ENCODE measurements at regions not wholly inside any gene's neighbourhood (a gene's known extent, or its start where the extent isn't known, plus 50 kb on each side); places are given as distances from the start of the nearest gene placed in this dataset.
A peak's percentile ranks its signal among the peaks of the same experiment; 100 is the strongest.

DNA sequence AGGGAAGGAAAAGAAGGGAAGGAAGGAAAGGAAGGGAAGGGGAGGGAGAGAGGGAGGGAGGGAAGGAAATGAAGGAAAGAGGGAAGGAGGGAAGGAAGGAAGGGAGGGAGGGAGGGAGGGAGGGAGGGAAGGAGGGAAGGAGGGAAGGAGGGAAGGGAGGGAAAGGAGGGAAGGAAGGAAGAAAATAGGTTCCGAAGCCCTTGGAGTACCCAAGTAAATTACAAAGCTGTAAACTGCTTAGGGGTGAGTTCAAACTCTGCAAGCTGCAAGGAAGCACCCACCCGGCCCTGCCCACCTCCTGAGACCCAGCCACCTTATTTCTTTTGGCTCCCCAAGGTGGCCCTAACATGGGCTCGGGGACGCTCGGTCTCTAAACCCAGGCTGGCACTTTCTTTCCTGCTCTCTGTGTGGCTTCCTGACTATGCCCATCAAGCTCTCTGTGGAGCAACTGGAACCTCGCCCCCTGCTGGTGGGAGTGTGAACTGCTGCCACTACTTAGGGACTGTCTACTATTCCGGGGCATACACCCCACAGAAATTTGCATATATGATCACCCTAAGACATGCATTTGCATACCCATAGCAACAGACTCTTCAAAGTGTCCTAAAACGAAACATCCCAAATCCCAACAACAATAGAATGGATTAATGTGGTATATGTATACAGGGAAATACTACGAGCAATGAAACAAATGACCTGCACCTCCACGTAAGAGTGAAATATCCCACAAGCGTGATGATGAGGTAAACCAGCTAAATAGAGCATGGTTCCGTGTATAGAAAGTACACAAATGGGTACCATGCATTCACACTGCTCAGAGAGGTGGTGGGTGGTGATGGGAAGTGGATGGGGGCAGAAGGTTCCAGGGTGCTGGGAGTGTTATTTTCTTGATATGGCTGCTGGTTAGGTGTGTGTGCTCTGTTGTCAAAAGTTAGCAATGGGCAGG, 151.7 kb upstream of the TBL1X start:
- DNase-seq (ENCODE audit: low spot score) = no peak
- FAIRE-seq = no peak

DNA sequence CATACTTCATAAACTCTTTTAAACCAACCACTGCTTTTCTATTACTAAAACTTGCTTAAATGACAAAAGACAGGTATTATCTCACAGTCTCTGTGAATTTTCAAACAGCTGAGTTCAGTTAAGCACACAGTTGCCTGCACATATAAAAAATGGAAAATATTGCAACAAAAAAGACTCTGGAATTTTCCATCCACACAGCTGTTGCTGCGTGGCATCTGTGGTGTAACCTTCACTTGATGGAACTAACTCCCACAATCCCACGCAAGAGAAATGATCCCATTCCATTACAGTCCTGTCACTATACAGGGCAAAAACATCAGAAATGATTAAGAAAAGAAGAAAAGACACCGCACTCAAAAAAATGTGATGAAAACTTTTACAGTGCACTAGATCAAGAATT, 149.8 kb upstream of the TBL1X start:
- DNase-seq (ENCODE audit: low spot score) = no peak
- FAIRE-seq = no peak

DNA sequence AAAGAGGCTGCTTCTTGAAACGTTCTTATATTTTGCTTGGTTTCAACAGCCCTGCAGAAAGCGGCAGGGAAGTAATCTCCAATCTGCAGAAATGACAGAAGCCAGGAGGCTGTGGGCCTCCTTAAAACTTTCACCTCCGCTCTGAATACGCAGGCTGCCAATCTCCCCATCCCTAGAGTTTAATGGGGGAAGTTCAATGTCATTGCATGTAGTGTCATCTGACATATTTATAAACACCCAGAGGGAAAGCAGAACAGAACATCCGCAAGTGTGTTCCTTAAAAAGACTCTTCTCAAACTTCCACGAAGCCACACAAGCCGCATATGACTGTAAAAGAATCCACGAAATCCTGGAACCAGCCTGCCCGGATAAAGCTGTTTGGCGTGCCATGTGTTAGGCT, 148.8 kb upstream of the TBL1X start:
- DNase-seq (ENCODE audit: low spot score) = no peak
- FAIRE-seq = no peak

DNA sequence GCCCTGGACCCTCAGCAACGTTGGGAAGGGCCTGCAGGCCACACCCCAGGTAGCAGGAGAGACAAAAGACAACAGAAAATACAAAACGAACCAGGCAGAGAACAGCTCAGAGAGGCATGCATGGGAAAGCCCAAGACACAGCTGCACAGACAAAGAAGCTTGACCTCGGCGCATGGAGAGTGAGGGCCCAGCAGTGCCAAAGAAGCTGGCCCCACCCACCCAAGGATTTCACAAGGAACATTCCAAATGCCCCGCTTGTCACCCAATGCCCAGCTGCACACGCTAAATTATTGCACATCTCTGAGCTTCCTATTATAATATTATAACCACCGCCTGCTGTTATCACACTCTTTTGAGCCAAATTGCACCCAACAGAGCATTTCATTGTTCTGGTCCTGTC, 147.7 kb upstream of the TBL1X start:
- DNase-seq (ENCODE audit: low spot score) (no peak), FAIRE-seq (no peak)

DNA sequence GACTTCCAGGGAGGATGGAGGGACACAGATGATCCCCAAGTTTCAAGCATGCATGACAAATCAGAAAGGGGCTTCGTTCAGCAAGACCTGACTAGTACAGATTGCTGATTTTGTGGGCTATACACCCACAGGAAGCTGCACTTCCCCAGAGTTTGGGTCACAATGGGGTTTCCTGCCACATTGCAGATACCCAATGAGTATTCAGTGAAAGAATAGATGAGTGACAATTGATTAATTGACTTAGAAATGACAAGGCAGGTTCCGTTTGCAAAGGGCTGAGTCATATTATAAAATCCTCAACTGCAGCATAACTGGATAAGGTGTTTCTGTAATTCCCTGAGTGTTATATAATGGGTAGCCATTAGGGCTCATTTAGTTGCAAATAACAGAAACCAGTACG, 146.6 kb upstream of the TBL1X start:
- FAIRE-seq = no peak
- no peak for DNase-seq (ENCODE audit: low spot score)

DNA sequence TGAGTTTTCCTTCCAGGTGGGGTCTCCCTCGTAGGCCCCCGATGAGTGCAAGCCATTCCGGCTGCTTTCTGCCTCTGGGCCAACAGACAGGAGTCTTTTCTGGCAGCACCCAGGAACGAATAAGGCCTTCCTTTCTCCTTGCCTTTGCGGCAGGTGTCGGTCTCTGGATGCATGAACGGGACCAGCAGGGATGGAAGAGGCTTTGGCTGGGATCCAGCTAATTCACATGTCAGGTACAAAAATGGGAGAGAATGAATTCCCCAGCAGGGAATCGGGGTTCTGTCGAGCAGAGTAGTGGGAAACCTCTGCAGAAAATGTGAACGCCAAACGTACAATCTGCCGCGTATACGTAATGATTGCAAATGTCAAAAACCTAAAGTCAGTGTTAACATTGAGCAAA, 146.1 kb upstream of the TBL1X start:
- no peak for DNase-seq (ENCODE audit: low spot score)
- FAIRE-seq = no peak

DNA sequence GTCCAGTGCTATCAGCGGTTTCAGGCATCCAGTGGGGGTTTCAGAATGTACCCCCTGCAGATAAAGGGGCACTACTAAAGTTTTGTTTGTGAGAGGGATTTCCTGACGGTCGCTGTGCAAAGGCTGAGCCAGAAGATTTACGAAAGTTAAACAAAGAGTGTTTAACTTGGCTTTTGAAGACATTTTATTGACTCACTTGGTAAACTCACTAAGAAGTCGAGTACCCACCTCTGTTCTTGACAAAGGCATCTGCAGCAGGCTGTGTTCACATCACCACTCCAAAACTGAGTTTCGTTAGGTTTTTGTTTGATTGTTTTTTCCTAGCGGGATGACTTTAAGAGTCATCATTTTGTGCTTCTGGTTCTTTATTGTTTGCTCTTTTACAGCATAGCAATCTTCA, 143.9 kb upstream of the TBL1X start:
- FAIRE-seq = no peak

DNA sequence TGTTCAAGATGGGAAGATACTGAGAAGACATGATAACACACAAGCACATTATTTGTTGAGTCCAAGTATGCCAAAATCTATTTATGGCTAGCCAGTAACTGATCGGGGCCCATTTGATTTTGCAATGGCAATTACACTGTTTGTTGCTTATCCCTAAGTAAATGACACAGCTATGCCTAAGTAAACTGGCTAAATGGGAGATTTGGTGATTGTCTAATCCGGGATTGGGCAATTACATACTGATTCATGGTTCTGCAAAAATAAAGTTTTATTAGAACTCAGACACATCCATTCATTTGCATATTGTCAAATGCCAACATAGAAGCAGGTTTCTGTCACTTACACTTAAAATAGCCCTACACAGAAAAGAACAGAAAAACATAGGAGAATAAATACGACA, 140.2 kb upstream of the TBL1X start:
- DNase-seq (ENCODE audit: low spot score) (no peak), FAIRE-seq (no peak)

More for the DNA sequence above, 143.9 kb upstream of the TBL1X start:
- no peak for DNase-seq (ENCODE audit: low spot score)

DNA sequence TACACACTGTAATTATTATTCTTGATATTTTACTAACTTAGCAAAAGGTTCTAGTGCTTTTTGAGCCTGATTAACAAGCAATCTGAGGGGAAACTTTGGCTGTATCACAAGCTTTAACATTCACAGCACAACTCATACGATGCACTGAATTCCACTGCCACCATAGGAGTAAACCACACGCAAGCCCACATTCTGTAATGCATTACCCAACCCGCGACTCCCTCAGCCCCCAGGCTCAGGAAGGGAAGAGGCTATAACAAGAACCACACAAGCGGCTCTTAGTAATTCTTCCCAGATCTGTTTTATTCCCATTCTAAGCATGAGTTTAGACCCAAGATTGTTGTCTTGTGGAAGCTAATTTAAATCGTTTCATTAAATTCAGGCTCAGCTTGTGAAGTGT, 138.5 kb upstream of the TBL1X start:
- no peak for FAIRE-seq
- DNase-seq (ENCODE audit: low spot score) = no peak

DNA sequence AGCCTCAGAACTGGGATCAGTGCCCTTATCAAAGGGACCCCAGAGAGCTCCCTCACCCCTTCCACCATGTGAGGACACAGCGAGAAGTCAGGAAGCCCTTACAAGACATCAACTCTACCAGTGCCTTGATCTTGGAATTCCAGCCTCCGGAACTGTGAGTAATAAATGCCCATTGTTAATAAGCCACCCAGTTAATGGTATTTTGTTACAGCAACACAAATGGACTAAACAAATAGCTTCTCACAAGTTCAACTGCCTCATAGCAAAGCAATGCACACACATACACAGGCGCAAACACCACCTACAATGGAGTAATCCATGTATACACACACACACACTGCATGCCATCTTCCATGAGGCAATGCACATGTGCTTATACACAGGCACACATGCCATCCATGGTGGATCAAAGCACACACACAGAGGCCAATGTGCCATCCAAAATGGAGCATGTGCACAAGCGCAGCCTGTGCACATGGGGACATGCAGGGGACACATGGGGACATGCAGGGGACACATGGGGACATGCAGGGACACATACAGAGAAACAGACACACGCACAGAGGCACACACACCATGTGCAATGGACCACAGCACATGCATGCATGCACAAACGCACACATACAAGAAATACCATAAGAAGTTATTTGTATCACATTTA, 137.6 kb upstream of the TBL1X start:
- FAIRE-seq (no peak), DNase-seq (ENCODE audit: low spot score) (no peak)

DNA sequence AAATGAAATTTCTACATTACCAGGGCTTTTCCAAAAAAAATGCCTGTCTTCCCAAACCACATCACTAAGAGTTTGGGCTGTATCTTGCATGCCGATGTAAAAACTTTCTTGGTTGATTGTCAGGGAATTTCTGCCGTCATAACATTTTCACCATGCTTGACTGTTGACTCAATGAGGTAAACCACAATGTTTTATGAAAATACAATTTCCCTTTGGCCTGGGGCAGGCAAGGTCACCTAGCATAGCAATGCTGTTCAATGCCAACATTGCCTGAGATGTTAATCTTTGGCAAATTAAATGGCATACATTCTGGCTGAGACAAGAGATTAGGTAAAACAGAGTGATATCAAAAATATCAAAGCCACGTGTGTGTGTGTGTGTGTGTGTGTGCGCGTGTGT, 137.1 kb upstream of the TBL1X start:
- FAIRE-seq (no peak), DNase-seq (ENCODE audit: low spot score) (peak; percentile 36)

DNA sequence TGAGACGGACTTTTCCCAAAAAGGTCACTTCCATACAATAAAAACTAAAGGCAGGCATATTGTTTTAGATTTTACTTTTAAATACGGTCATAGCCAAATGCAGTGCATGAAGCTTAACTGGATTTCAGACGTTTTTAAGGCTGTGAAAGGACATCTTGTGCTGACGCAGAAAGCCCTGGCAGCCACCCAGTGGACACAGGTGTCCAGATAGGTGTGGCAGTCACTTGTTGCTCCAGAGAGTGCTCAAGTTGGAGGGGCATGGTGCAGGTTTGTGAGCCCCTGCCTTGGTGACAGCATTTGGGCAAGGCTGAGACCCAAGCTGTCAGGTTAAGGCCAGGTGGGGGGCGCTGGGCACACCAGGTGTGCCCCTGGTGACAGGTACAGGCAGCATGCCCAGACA, 135.8 kb upstream of the TBL1X start:
- DNase-seq (ENCODE audit: low spot score) = no peak
- no peak for FAIRE-seq

DNA sequence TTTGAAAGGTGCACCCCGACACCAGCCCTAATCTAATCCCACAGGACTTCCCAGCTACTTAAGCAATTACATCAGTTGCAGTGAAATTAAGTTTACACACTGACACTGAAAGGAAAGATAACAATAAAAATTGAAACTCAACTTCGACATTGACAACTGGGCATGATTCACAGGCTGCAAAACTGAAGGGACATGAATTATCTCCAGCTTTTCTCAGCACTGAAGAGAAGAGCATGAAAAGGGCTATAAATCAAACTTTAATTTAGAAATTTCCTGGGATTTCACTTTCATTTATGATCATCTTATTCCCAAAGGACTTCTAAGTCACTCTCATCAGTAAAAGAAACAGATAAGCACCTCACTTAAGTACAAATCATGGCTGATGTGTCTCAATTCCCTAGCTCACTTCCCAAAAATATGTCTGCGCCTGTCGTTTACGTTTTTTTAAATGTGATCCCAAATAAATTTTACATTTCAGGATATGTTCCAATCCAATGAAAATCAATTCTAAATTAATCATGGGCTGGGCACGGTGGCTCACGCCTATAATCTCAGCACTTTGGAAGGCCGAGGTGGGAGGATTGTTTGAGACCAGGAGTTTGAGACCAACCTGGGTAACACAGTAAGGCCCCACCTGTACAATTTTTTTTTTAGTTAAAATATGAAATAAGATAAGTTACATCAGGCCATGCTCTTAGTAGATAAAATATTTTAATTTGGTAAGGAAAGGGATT, 134.4 kb upstream of the TBL1X start:
- FAIRE-seq (no peak), DNase-seq (ENCODE audit: low spot score) (no peak)

DNA sequence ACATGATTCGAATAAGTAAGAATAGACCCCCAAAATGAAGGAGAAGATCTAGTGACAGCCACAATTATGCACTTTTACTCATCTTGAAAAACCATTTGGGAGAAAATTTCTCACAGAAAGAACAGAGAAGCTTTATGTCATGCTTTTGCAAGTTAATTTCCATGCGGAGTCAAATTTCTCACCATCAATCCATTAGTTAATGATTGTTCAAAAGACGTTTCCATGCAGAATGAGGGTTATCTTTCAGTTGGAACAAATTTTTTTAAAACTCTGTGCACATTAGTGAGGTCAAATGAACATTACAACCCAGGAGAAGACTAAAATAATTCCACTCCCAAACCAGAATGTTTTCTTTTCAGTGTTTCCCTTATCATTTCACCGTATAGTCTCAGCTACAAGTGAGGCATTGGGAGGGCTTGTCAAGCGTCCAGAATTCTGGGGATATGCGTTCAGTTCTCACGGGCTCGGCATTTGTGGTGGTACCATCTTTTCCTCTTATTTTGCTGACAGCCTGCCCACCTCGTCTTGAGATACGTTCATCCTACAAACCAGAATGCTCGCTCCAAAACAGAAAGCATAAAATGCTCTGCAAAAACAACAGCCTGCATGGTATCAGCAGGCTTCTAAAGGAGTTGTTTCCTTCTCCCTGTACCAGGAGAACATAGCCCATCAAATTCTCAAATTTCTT, 130.8 kb upstream of the TBL1X start:
- FAIRE-seq (no peak), DNase-seq (ENCODE audit: low spot score) (no peak)

DNA sequence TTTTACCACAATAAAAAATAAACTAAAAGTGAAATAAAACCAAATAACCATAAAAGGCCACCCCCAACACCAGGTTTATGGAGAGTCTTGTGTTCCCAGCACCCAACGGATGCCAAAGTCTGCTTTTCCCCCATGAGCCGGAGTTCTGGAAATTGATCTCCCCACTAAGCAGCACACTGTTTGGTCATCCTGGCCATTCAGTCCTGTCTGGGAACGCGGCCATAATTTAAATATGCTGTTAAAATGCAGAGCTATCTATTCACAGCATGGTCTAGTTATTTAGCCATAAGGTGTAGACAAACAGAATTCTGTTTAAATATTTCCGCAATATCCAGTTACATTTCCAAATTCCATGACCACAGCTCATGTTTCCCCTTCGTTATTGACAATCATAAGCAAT, 129.6 kb upstream of the TBL1X start:
- FAIRE-seq = no peak
- DNase-seq (ENCODE audit: low spot score) = no peak

DNA sequence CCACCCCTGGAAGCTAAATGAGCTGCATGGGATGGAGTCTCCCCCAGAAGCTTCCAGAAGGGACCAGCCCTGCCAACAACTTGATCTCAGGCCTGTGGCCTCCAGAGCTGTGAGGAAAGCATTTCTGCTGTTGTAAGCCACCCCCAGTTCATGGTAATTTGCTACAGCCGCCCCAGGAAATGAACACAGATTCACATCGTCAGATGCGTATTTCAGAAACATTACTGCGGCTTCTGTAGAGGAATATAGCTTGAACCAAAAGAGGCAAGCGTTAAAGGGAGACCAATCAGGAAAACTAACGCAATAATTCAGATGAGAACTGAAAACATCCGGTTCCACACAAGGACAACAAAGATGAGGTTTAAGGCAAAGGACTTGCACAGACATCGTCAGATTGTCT, 128.4 kb upstream of the TBL1X start:
- FAIRE-seq (no peak), DNase-seq (ENCODE audit: low spot score) (no peak)

DNA sequence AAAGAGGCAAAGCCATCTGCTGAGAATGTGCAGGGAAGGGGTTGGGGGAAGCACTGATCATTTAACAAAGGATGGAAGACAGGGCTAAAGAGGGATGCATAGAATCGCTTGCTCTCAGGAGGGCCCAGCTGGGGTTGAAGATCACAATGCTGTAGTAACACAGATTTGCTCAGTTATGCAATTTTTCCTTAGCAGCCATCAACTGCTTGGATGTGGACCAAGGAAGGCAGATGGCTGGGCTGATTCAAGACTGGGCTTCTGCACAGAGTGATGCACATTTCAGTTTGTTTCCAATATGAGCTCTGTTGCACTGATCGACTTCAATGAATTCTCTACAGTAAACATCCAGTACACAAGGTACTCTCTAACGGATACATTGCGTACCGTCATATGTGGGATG, 127.8 kb upstream of the TBL1X start:
- FAIRE-seq (no peak), DNase-seq (ENCODE audit: low spot score) (no peak)

DNA sequence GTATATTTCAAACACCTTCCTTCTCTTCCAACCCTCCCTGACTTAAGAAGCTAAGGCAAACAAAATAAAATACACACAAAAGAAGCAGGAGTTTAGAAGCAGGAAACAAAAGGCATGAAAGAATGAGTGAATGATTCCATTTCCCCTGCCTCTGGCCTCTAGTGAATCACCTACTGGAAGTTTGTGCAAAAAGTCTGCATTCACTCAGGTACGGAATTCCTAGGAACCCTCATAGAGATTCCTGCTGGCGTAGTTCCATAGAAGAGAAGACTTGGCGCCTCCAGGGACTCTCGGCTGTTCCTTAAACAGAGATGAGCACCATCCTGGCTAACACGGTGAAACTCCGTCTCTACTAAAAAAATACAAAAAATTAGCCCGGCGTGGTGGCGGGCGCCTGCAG, 125.9 kb upstream of the TBL1X start:
- FAIRE-seq = no peak

DNA sequence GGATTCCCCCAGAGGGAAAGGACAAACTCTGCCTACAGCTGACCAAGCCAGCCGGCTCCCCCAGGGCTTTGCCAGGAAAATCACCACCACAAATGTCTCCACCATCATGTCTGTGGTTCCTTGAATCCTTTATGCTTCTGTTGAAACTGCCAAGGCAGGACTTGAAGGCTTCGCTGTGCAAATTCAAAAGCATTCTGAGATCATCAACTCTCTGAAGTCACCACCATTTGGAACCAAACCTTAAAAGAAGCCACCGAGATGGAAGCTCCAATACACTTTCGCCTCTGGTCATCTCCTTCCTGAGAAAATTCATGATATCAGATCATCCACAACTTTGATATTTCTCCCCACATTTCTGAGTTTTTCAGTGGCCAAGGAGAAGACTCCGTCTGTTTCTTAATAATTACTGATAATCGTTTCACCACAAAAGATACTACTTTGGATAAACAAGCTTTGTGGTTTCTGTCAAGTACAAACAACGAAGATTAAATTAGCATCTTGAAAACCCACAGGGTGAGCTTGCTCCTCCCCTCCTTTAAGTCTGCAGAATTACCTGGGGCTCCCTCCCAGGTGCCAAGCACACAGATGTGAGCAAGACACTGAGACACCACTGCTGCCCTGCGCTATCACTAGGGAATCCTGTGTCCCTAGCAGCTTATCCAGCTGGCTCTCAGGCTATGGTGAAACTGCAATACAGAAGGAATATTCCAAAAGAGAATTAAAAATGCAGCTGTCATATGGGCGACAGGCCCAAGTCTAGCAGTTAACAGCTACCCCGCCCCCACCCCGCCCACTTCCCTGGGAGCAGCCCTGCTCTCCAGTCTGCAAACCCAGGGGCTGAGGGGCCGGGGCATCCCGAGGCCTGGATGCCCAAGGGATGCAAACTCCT, 125.0 kb upstream of the TBL1X start:
- FAIRE-seq (no peak), DNase-seq (ENCODE audit: low spot score) (no peak)

More for the DNA sequence above, 125.9 kb upstream of the TBL1X start:
- DNase-seq (ENCODE audit: low spot score) = no peak

DNA sequence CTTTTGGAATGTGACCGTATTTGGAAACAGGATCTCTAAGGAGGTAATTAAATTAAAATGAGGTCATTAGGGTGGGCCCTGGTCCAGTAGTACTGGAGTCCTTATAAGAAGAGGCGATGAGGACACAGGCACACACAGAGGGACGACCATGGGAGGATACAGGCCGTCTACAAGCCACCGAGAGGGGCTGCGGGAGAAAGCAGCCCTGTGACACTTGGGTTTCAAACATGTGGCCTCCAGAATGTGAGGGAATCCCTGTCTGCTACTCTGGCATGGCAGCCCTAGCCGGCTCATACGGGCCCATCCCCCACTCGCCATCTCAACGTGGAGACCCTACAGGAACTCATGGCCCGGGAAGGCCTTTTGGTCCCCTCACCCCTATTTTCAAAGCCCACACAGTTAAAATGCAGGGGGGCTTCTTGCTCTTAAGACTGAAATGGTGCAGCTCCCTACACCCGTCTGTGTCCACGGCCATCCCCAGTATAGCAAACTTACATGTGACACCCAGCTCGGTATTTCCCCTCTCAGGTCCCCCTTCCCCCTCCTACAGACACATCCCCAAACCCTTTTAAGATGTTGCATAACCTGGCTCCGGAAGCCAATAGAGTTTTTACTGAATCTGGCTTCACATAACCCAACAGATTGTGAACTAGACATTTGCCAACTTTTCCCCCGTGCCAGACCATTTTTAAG, 124.1 kb upstream of the TBL1X start:
- DNase-seq (ENCODE audit: low spot score) (no peak), FAIRE-seq (no peak)
